HUES6 (cell line): ENCODE measurements at regions not wholly inside any gene's neighbourhood (a gene's known extent, or its start where the extent isn't known, plus 50 kb on each side); places are given as distances from the start of the nearest gene placed in this dataset.
"Not testable (repeated sequence)": the region's sequence is repeated elsewhere in the genome, so short reads cannot be mapped to it uniquely, and the experiment has no call there.

Source experiments
- H3K27ac ChIP-seq: 2 replicates; pipeline ENCODE4 v1.7.0; 2013; ENCODE audit warnings: low read depth, mild to moderate bottlenecking, low read length, inconsistent platforms
- H3K27me3 ChIP-seq: 2 replicates; pipeline ENCODE4 v1.6.1; 2013; ENCODE audit warnings: low read length; ENCODE audit not compliant: control insufficient read depth, insufficient read depth
- H3K36me3 ChIP-seq: 2 replicates; pipeline ENCODE4 v1.6.1; 2013; ENCODE audit warnings: low read length; ENCODE audit not compliant: control insufficient read depth, insufficient read depth
- H3K4me1 ChIP-seq: 2 replicates; pipeline ENCODE4 v1.6.1; 2013; ENCODE audit warnings: low read length; ENCODE audit not compliant: control insufficient read depth, insufficient read depth
- H3K4me3 ChIP-seq: 2 replicates; pipeline ENCODE4 v1.5.1; 2013; ENCODE audit warnings: low read depth, low read length
- H3K9ac ChIP-seq: one replicate; pipeline ENCODE4 v1.6.1; 2013; ENCODE audit warnings: mild to moderate bottlenecking, low read length
- H3K9me3 ChIP-seq: 2 replicates; pipeline ENCODE4 v1.6.1; 2013; ENCODE audit warnings: low read depth, low read length; ENCODE audit not compliant: control insufficient read depth, insufficient read depth

- not testable (repeated sequence) for H3K27me3 ChIP-seq, H3K36me3 ChIP-seq, H3K4me3 ChIP-seq, H3K27ac ChIP-seq, H3K9ac ChIP-seq, H3K4me1 ChIP-seq, H3K9me3 ChIP-seq
These were observed 169.7 kb upstream of the KCTD7 start for GRCh38 chr7:66458991-66459390.

GRCh38 chr7:66459783-66460413 lies 168.8 kb upstream of the KCTD7 start:
- not testable (repeated sequence) for H3K4me1 ChIP-seq, H3K36me3 ChIP-seq

GRCh38 chr7:66460921-66461361 lies 167.7 kb upstream of the KCTD7 start:
- Histone ChIP-seq H3K27ac (no peak overlapping the region), H3K4me3 (no peak overlapping the region), H3K9me3 (no peaks in the 10 kb centered on the region), H3K9ac (no peak overlapping the region), H3K27me3 (no peaks in the 10 kb centered on the region), H3K36me3 (no peaks in the 10 kb centered on the region), H3K4me1 (no peaks in the 10 kb centered on the region)

More at GRCh38 chr7:66459783-66460413, 168.8 kb upstream of the KCTD7 start:
- not testable (repeated sequence) for H3K27ac ChIP-seq, H3K9me3 ChIP-seq, H3K4me3 ChIP-seq, H3K27me3 ChIP-seq, H3K9ac ChIP-seq

- not testable (repeated sequence) for H3K27me3 ChIP-seq, H3K9me3 ChIP-seq, H3K4me1 ChIP-seq, H3K4me3 ChIP-seq, H3K9ac ChIP-seq, H3K36me3 ChIP-seq, H3K27ac ChIP-seq
These were observed 167.3 kb upstream of the KCTD7 start for GRCh38 chr7:66461397-66461796.

- not testable (repeated sequence) for H3K27me3 ChIP-seq, H3K36me3 ChIP-seq, H3K4me3 ChIP-seq, H3K9ac ChIP-seq, H3K27ac ChIP-seq, H3K9me3 ChIP-seq, H3K4me1 ChIP-seq
These were observed 165.8 kb upstream of the KCTD7 start for GRCh38 chr7:66462831-66463230.

- no peaks in the 10 kb centered on the region for H3K27me3 ChIP-seq
- H3K4me3 ChIP-seq = no peak overlapping the region
- no peak overlapping the region for H3K27ac ChIP-seq
- no peaks in the 10 kb centered on the region for H3K9me3 ChIP-seq
- no peaks in the 10 kb centered on the region for H3K4me1 ChIP-seq
- no peak overlapping the region for H3K9ac ChIP-seq
- no peaks in the 10 kb centered on the region for H3K36me3 ChIP-seq
These were observed 164.6 kb upstream of the KCTD7 start for GRCh38 chr7:66464059-66464458.

- H3K36me3 ChIP-seq = no peaks in the 10 kb centered on the region
- no peak overlapping the region for H3K9ac ChIP-seq
- no peaks in the 10 kb centered on the region for H3K4me1 ChIP-seq
- H3K4me3 ChIP-seq = no peak overlapping the region
- no peak overlapping the region for H3K27ac ChIP-seq
- no peaks in the 10 kb centered on the region for H3K9me3 ChIP-seq
- H3K27me3 ChIP-seq = no peaks in the 10 kb centered on the region
These were observed 162.5 kb upstream of the KCTD7 start for GRCh38 chr7:66466081-66466600.

GRCh38 chr7:66467887-66468286 lies 160.8 kb upstream of the KCTD7 start:
- no peaks in the 10 kb centered on the region for H3K9me3 ChIP-seq
- no peak overlapping the region for H3K4me3 ChIP-seq
- H3K27ac ChIP-seq = no peak overlapping the region
- no peaks in the 10 kb centered on the region for H3K27me3 ChIP-seq
- H3K4me1 ChIP-seq = no peaks in the 10 kb centered on the region
- no peak overlapping the region for H3K9ac ChIP-seq
- H3K36me3 ChIP-seq = no peaks in the 10 kb centered on the region

- H3K9ac ChIP-seq, H3K4me1 ChIP-seq, H3K9me3 ChIP-seq, H3K4me3 ChIP-seq, H3K27ac ChIP-seq, H3K27me3 ChIP-seq: not testable (repeated sequence)
- H3K36me3 ChIP-seq = peaks cover 12% of the 10 kb centered on the region; the same call in 1 of the 2 replicates
These were observed 155.6 kb upstream of the KCTD7 start for GRCh38 chr7:66473064-66473463.

GRCh38 chr7:66474441-66474840 lies 154.2 kb upstream of the KCTD7 start:
- no peak overlapping the region for H3K27ac ChIP-seq
- H3K9me3 ChIP-seq = no peaks in the 10 kb centered on the region
- H3K9ac ChIP-seq = no peak overlapping the region
- H3K4me3 ChIP-seq = no peak overlapping the region
- H3K4me1 ChIP-seq = no peaks in the 10 kb centered on the region
- H3K36me3 ChIP-seq = peaks cover 22% of the 10 kb centered on the region
- no peaks in the 10 kb centered on the region for H3K27me3 ChIP-seq

GRCh38 chr7:66476056-66476455 lies 152.6 kb upstream of the KCTD7 start:
- peaks cover 24% of the 10 kb centered on the region for H3K36me3 ChIP-seq
- not testable (repeated sequence) for H3K9ac ChIP-seq, H3K4me3 ChIP-seq, H3K27ac ChIP-seq, H3K27me3 ChIP-seq, H3K9me3 ChIP-seq, H3K4me1 ChIP-seq
